HG02798 (cell line): ENCODE measurements at regions not wholly inside any gene's neighbourhood (a gene's known extent, or its start where the extent isn't known, plus 50 kb on each side); places are given as distances from the start of the nearest gene placed in this dataset.
"Not testable (repeated sequence)": the region's sequence is repeated elsewhere in the genome, so short reads cannot be mapped to it uniquely, and the experiment has no call there.

ENCODE experiments used
- ATAC-seq: cut with Tn5 transposase; IDR thresholded peaks from one replicate; pipeline ENCODE4 v1.9.1; 2021; ENCODE audit warnings: mild to moderate bottlenecking; ENCODE audit not compliant: unreplicated experiment, poor library complexity

GRCh38 chr14:30153717-30154116 is 226.1 kb upstream of the PRKD1 start:
- ATAC-seq, result no peak

- ATAC-seq, result no peak
Observed at GRCh38 chr14:30156571-30156970, 228.9 kb upstream of the PRKD1 start.

- no peak for ATAC-seq
Observed at GRCh38 chr14:30158299-30158698, 230.7 kb upstream of the PRKD1 start.

GRCh38 chr14:30159374-30159773 is 231.7 kb upstream of the PRKD1 start:
- no peak for ATAC-seq

- no peak for ATAC-seq
Observed at GRCh38 chr14:30160608-30161007, 233.0 kb upstream of the PRKD1 start.

GRCh38 chr14:30162066-30162465 is 234.4 kb upstream of the PRKD1 start:
- ATAC-seq, result no peak

- no peak for ATAC-seq
Observed at GRCh38 chr14:30165255-30165654, 237.6 kb upstream of the PRKD1 start.

GRCh38 chr14:30177781-30178180 is 250.1 kb upstream of the PRKD1 start:
- no peak for ATAC-seq

- no peak for ATAC-seq
Observed at GRCh38 chr14:30179381-30180130, 251.9 kb upstream of the PRKD1 start.

- no peak for ATAC-seq
Observed at GRCh38 chr14:30180219-30180618, 252.6 kb upstream of the PRKD1 start.

- no peak for ATAC-seq
Observed at GRCh38 chr14:30185832-30186231, 258.2 kb upstream of the PRKD1 start.

GRCh38 chr14:30191639-30192279 is 264.1 kb upstream of the PRKD1 start:
- no peak for ATAC-seq

- no peak for ATAC-seq
Observed at GRCh38 chr14:30193101-30193500, 265.5 kb upstream of the PRKD1 start.

GRCh38 chr14:30193845-30194501 is 266.3 kb upstream of the PRKD1 start:
- no peak for ATAC-seq

GRCh38 chr14:30194741-30195148 is 267.1 kb upstream of the PRKD1 start:
- no peak for ATAC-seq

GRCh38 chr14:30195941-30196340 is 268.3 kb upstream of the PRKD1 start:
- no peak for ATAC-seq

GRCh38 chr14:30196861-30197260 is 269.2 kb upstream of the PRKD1 start:
- ATAC-seq, result no peak

- not testable (repeated sequence) for ATAC-seq
Observed at GRCh38 chr14:30198720-30199119, 271.1 kb upstream of the PRKD1 start.

GRCh38 chr14:30204431-30204980 is 276.9 kb upstream of the PRKD1 start:
- no peak for ATAC-seq

GRCh38 chr14:30209136-30209535 is 281.5 kb upstream of the PRKD1 start:
- no peak for ATAC-seq

GRCh38 chr14:30210630-30211029 is 283.0 kb upstream of the PRKD1 start:
- no peak for ATAC-seq
